MM.1S (cell line): ENCODE measurements at regions not wholly inside any gene's neighbourhood (a gene's known extent, or its start where the extent isn't known, plus 50 kb on each side); places are given as distances from the start of the nearest gene placed in this dataset.

Source experiments
- CTCF ChIP-seq: fragments of 300-600 bp; sonication (generic); IDR thresholded peaks from 2 replicates; pipeline ENCODE4 v1.5.1; 2016; ENCODE audit warnings: antibody characterized with exemption, low read length, mixed read lengths
- EZH2phosphoT487 ChIP-seq: fragments of 300-600 bp; sonication (generic); IDR thresholded peaks from 2 replicates; pipeline ENCODE4 v1.6.1; 2018; ENCODE audit warnings: antibody characterized with exemption, low read length

- no peak for TF ChIP-seq CTCF
- TF ChIP-seq EZH2phosphoT487: no peak
Observed at GRCh38 chr3:79871656-79872055, 103.9 kb upstream of the ROBO1 start.
